ENCODE measurements at regions not wholly inside any gene's neighbourhood (a gene's known extent, or its start where the extent isn't known, plus 50 kb on each side); places are given as distances from the start of the nearest gene placed in this dataset.

GRCh38 chr11:122435540-122436187 lies 219.9 kb upstream of the UBASH3B start:
- no peak overlapping the region for H4K5ac ChIP-seq (ENCODE audit: insufficient read length, low read depth, low read length)
- no peak overlapping the region for H2BK15ac ChIP-seq (ENCODE audit: low read length)
- TF ChIP-seq JUND (IDR thresholded peaks at IDR 0.05; ENCODE audit: low read length) (no peak), BCL11A (IDR thresholded peaks at IDR 0.05; ENCODE audit: low read depth in 2 of 2, low read length in 2 of 2) (no peak), CHD2 (IDR thresholded peaks at IDR 0.05; ENCODE audit: low read length) (no peak), CREB1 (IDR thresholded peaks at IDR 0.05) (no peak), CBX8 (IDR thresholded peaks at IDR 0.05; ENCODE audit: borderline replicate concordance, low read depth, low read length) (no peak), SP2 (IDR thresholded peaks at IDR 0.05; ENCODE audit: low read length) (no peak), RAD21 (IDR thresholded peaks at IDR 0.05 in 1 of 2, conservative IDR thresholded peaks at IDR 0.05 in 1 of 2; ENCODE audit: low read depth in 2 of 2, low read length in 2 of 2) (no peak), NRF1 (IDR thresholded peaks at IDR 0.05; ENCODE audit: low read depth, low read length) (no peak), JUN (IDR thresholded peaks at IDR 0.05; ENCODE audit: low read depth, low read length) (no peak), SP4 (IDR thresholded peaks at IDR 0.05; ENCODE audit: low read length) (no peak), SP1 (IDR thresholded peaks at IDR 0.05; ENCODE audit: low read depth, low read length) (no peak)
- H2AK5ac ChIP-seq (ENCODE audit: low read depth, low read length): no peak overlapping the region
- no peak overlapping the region for H2BK20ac ChIP-seq (ENCODE audit: low read length)
- CTCF ChIA-PET (ENCODE audit: partially characterized antibody): no interaction called here
- H2BK120ac ChIP-seq (replicated peaks; ENCODE audit: low read depth, low read length): no peak overlapping the region
- H2BK12ac ChIP-seq (ENCODE audit: low read depth, low read length): no peak overlapping the region
- no peak overlapping the region for H3K9ac ChIP-seq (replicated peaks in 1 of 4; ENCODE audit: extremely low read depth in 1 of 4, low read depth in 3 of 4, low read length in 3 of 4)
- H4K20me1 ChIP-seq (replicated peaks in 1 of 2; ENCODE audit: control insufficient read depth in 1 of 2, insufficient read depth in 2 of 2, low read length in 2 of 2): no peaks in the 10 kb centered on the region
- H3K4ac ChIP-seq (replicated peaks; ENCODE audit: insufficient read length, low read depth, low read length): no peak overlapping the region
- no peaks in the 10 kb centered on the region for H3K79me1 ChIP-seq (ENCODE audit: low read depth, low read length)
- no peaks in the 10 kb centered on the region for H3K79me2 ChIP-seq (ENCODE audit: control insufficient read depth in 1 of 2, insufficient read depth in 2 of 2, low read length in 2 of 2)
- H3K18ac ChIP-seq (ENCODE audit: extremely low read depth, low read length): no peak overlapping the region
- FAIRE-seq: no peak
- no peak overlapping the region for H2AFZ ChIP-seq (ENCODE audit: low read length)
- H3K27me3 ChIP-seq (replicated peaks in 1 of 4; ENCODE audit: control insufficient read depth in 3 of 4, extremely low read depth in 1 of 4, insufficient read depth in 3 of 4, low read length in 3 of 4): 0 out of 7 replicates have a peak, but pooled peaks cover 0 to 2% (median 0%) of the 10 kb centered on the region in 4 experiments
- no peak for DNase-seq (ENCODE audit: low read depth in 1 of 2, low spot score in 2 of 2)
- no peak overlapping the region for H3K23ac ChIP-seq (ENCODE audit: insufficient read length)
- peaks cover 5% of the 10 kb centered on the region; the same call in 1 of the 2 replicates for H3K23me2 ChIP-seq (ENCODE audit: low read depth, low read length)
- no peak overlapping the region for H3K56ac ChIP-seq (replicated peaks; ENCODE audit: insufficient read length, low read depth, low read length)
- H3K4me2 ChIP-seq (ENCODE audit: insufficient read depth in 1 of 2, low read depth in 2 of 2, low read length in 2 of 2): no peak overlapping the region
- POLR2A ChIA-PET (ENCODE audit: partially characterized antibody): no interaction called here
- H3K4me1 ChIP-seq (replicated peaks in 1 of 4; ENCODE audit: control insufficient read depth in 3 of 4, insufficient read depth in 4 of 4, low read length in 3 of 4): peaks cover 4 to 11% (median 9%) of the 10 kb centered on the region in 4 experiments; a peak in 5 of 7 replicates
- H3K14ac ChIP-seq (ENCODE audit: insufficient read length): no peak overlapping the region
- H4K8ac ChIP-seq (ENCODE audit: extremely low read depth, insufficient read depth, low read length): no peak overlapping the region
- no peaks in the 10 kb centered on the region for H3K9me3 ChIP-seq (ENCODE audit: insufficient read depth in 2 of 2, low read depth in 1 of 2, low read length in 1 of 2)
- no peak overlapping the region for H3K4me3 ChIP-seq (ENCODE audit: extremely low read depth in 1 of 4, insufficient read depth in 2 of 4, low read depth in 3 of 4, low read length in 4 of 4)
- H3K27ac ChIP-seq (ENCODE audit: low read depth, low read length): no peak overlapping the region
- H4K91ac ChIP-seq (replicated peaks; ENCODE audit: insufficient read length, low read length): no peak overlapping the region
- H2BK5ac ChIP-seq (ENCODE audit: low read depth, low read length): no peak overlapping the region
- 90% methylated on average over 7 of the region's 7 CpGs; no CpG with 5 or more reads in 1 of the 2 experiments for WGBS, 2 experiments (ENCODE audit: extremely low coverage in 1 of 2, insufficient coverage in 1 of 2, insufficient read length in 1 of 2, insufficient replicate concordance in 2 of 2, low coverage in 1 of 2, low lambda C conversion rate in 2 of 2, missing lambda C conversion rate in 1 of 2)
- no peaks in the 10 kb centered on the region for H3K36me3 ChIP-seq (ENCODE audit: control insufficient read depth in 2 of 4, insufficient read depth in 4 of 4, low read length in 3 of 4)

All from H1 (cell line).